HG03342 (cell line): ENCODE measurements at regions not wholly inside any gene's neighbourhood (a gene's known extent, or its start where the extent isn't known, plus 50 kb on each side); places are given as distances from the start of the nearest gene placed in this dataset.

Experiments
- ATAC-seq: cut with Tn5 transposase; IDR thresholded peaks from one replicate; pipeline ENCODE4 v1.9.1; 2021; ENCODE audit warnings: mild to moderate bottlenecking, moderate library complexity; ENCODE audit not compliant: unreplicated experiment

DNA sequence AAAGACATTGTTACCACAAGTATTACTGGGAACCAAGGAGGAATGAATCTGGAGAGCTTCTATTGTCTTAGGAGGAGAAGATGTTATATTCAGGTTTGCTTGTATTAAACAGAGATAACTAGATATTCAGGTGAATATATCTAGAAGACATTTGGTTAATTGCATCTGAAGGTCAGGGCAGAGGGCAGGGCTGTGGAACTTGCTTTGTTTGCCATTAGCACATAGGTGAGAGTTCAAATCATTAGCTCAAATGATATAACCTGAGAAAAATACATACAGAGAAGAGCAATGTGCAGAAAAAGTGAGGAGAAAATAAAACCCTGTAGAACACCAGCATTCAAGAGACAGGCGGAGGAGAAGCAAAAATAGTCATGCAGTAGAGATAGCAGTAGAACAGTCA is 116.8 kb downstream of the DNAJB9 start:
- no peak for ATAC-seq

DNA sequence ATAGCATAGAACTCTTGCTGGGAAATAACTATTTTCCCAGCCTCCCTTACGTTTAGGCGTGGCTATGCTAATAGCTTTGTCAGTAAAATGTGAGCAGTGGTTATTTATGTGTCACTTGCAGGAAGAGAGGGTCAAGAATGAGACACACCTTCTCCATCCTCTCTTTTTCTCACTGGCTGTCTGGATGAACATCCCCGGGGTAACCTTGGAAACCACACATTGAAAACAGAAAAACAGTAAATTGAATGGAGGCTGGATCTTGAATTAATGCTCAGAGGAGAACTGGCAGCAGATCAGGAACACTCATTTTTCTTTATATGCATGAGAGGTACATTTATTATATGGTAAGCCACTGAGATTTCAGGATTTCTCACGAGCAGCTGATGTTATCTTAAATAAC is 127.6 kb downstream of the DNAJB9 start:
- no peak for ATAC-seq

GRCh38 chr7:108711611-108712010 is 141.9 kb downstream of the DNAJB9 start:
- ATAC-seq, result no peak

DNA sequence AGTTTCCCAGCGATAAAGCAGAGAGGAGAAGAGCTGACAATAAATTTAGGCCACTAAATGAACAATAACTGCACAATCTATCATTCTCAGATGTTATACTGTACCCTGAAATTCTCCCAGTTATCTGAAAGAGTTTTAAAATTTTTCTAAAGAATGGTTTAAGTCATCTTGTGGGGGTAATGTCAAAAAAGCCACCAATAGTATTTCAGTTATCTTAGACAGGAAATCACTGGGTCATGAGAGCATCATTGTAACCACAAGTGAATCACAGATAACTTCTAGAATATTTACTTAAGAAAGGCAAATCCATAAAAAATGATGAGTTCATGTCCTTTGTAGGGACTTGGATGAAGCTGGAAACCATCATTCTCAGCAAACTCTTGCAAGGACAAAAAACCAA is 147.1 kb downstream of the DNAJB9 start:
- no peak for ATAC-seq

DNA sequence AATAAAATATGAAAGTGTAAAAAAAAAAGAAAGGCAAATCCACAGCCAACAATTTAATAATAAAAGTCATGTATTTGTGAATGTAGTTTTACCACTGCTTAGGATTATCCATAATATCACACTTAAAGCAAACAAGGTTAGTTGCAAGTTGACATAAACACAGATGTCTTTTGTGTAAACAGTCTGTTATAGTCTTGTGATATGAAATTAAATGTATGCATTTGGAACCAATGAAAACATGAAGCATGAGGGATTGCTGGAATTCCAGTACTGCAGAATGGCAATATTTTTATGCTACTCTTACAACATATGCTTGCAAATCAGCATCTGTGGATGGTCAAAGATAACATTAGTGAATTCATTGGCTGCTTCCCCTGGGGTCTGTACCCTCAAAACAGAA is 148.1 kb downstream of the DNAJB9 start:
- ATAC-seq, result no peak

- ATAC-seq, result no peak
Measured at GRCh38 chr7:108719631-108720030, 150.0 kb downstream of the DNAJB9 start.

- no peak for ATAC-seq
Measured at GRCh38 chr7:108722561-108722960, 152.9 kb downstream of the DNAJB9 start.

- no peak for ATAC-seq
Measured at GRCh38 chr7:108723381-108723814, 153.7 kb downstream of the DNAJB9 start.

GRCh38 chr7:108724251-108725100 is 154.8 kb downstream of the DNAJB9 start:
- no peak for ATAC-seq

- no peak for ATAC-seq
Measured at GRCh38 chr7:108735814-108736213, 166.1 kb downstream of the DNAJB9 start.

GRCh38 chr7:108736221-108736891 is 166.7 kb downstream of the DNAJB9 start:
- no peak for ATAC-seq

DNA sequence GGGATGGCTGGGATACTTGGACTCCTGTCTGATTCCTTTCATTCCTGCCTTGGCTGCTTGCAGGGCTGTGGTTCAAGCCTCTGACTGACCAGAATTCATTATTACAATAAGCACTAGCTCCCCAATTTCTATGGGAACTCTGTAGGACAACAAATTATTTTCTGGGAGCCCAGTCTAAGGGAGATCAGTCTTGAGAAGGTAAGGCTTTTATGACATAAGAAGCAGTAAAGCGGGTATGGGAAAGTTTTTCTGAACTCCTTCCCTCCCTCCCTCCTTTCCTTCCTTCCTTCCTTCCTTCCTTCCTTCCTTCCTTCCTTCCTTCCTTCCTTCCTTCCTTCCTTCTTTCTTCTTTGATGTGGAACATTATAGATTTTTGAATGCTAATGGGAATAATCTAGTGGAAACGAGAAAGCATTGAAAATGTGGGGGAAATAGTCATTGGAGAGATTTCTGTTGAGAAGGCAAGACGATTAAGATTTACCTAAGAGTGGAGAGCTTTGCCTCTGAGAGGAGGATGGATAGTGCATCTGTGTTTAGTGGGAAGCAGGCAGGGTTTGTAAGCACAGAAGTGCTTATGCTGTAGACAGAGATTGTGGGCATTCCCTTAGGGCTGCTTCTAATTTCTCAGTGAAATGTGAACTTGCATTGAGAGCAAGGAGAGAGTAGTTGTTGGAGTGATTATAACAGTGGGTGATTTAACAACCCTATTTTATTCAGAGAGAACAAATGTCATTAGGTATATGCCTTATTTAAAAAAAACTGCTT is 201.5 kb downstream of the DNAJB9 start:
- ATAC-seq, result no peak

DNA sequence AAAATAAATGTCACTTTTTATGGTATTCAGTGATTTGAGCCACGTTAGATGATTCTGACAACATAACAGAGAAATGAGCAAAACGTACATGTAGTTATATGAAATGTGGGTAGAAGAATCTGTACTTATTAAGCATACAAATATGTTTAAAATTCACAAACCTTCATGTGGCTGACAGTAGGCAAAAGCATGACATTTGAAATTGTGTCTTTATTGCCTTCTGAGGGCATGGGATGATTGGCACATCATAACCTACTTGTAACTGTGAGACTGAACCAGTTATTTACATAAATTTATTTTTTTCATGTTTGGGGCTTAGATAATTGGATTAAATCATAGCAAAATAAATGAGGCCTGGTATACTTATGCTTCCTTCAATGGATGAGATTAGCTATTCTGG is 202.2 kb downstream of the DNAJB9 start:
- ATAC-seq, result no peak

DNA sequence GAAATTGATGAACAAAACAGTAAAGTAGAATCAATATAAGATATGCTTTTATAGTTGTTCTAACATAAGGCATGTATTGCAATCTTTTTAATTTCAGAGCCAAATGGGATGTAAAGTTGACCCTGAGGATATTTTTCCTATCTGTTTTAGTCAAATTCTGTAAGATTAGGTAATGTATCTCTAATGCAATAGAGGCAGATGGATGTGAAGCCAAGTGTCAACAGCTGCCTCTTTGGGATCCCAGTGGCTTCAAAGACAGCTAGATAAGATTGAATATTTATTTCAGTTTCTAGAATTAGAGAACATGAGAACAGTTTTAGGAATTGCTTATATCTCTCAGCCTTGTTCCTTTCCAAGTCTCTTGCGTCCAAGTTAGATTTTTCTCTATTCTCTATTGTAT is 208.3 kb downstream of the DNAJB9 start:
- no peak for ATAC-seq

DNA sequence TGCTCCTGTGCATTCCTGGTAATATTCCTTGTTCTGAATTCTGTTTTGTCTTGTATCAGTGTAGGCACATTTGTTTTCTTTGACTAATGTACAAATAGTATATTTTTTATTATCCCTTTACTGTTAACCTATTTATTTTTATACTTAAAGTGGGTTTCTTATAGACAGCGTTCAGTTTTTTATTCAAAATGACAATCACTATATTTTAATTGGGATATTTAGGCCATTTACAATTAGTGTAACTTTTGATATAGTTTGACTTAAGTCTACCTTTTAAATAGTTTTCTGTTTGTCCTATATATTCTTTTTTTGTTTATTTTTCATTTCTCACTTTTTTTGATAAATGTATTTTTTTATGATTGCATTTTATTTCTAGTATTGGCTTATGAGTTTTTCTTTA is 219.8 kb downstream of the DNAJB9 start:
- ATAC-seq, result no peak

DNA sequence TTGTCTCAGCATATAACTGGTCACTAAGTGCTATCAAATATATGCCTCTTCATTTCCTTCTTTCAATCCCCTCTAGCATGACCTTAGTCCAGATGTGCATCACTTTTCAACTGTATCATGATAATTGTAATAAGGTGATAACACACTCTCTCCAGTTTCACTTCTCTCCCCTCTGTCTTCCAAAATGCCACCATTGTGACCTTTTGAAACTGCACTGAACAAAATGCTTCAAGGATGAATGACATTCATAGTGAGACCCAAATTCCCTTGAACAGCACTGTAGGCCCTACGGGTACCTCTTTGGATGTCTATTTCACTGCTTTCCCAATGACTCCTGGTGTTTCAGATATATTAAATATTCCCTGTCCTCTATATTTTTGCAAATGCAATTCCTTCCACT is 224.8 kb downstream of the DNAJB9 start:
- ATAC-seq, result no peak

GRCh38 chr7:108802650-108803049 is 233.0 kb downstream of the DNAJB9 start:
- no peak for ATAC-seq

- ATAC-seq, result peak; percentile 65
Measured at GRCh38 chr7:108805808-108806397, 236.2 kb downstream of the DNAJB9 start.

- ATAC-seq, result no peak
Measured at GRCh38 chr7:108808549-108809266, 239.0 kb downstream of the DNAJB9 start.

DNA sequence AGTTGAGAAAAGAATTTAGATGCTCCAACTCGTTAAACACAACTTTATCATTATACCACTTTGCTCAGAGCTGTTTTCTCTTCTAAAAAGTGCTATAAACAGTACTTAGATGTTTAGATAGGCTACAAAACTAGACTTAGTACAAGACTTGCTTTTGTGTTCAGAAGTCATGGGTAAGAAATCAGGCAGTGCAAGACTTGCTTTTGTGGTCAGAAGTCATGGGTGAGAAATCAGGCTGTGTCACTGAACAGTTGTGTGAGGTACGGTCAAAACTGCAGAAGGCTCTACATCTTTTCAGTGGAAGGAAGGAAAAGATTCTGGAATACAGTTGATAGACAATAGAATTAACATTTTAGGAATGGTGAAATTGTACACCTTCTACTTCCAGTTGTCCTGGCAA is 239.7 kb downstream of the DNAJB9 start:
- no peak for ATAC-seq
